ENCODE measurements at regions not wholly inside any gene's neighbourhood (a gene's known extent, or its start where the extent isn't known, plus 50 kb on each side); places are given as distances from the start of the nearest gene placed in this dataset.

DNA sequence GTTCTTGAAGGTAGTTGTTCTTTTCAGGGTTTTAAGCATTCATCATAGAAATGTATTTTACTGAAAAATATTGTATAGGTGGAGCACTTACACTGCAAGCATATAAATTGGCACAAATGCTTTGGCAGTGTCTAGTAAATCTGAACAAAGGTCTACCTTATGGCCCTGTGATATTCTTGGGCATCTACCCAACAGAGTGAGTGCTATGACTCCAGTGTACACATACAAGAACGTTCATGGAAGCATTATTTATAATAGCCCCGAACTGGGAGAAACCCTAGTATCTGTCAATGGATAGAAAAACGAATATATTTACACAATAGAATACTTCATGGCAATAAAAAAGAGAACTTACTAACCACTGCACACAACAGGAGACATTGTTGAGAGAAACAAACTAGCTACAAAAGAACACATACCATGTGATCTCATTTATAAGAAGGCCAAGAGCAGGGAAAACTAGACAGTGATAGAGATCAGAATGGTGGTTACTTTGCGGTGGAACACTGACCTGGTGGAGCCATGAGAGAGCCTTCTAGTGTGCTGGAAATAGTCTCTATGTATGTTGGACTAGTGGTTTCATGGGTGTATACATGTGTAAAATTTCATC, 96.0 kb downstream of the MAB21L3 start:
- TF ChIP-seq, protein P1, sequence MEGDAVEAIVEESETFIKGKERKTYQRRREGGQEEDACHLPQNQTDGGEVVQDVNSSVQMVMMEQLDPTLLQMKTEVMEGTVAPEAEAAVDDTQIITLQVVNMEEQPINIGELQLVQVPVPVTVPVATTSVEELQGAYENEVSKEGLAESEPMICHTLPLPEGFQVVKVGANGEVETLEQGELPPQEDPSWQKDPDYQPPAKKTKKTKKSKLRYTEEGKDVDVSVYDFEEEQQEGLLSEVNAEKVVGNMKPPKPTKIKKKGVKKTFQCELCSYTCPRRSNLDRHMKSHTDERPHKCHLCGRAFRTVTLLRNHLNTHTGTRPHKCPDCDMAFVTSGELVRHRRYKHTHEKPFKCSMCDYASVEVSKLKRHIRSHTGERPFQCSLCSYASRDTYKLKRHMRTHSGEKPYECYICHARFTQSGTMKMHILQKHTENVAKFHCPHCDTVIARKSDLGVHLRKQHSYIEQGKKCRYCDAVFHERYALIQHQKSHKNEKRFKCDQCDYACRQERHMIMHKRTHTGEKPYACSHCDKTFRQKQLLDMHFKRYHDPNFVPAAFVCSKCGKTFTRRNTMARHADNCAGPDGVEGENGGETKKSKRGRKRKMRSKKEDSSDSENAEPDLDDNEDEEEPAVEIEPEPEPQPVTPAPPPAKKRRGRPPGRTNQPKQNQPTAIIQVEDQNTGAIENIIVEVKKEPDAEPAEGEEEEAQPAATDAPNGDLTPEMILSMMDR (IDR thresholded peaks at IDR 0.05), result no peak
- no peak for TF ChIP-seq POLR2A (IDR thresholded peaks at IDR 0.05)

Data from testis (tissue), 2 donors.